ENCODE measurements at regions not wholly inside any gene's neighbourhood (a gene's known extent, or its start where the extent isn't known, plus 50 kb on each side); places are given as distances from the start of the nearest gene placed in this dataset.

DNA sequence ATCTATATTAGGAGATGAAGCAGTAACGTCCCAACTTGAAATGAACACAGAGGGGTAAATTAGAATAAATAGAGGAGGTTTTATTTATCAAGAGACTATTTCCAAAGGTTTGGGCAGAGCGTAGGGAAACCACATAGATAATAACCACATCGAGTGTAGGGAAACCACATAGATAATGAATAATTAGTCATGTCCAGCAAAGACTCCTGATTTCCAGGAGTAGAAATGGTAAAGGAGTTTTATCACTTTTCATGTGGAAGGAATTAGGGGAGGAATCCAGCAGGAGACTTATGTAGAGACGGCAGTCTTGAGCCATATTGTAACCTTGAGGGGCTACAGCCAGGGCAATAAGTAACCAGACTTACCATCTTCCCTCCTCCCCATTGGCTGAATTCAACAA is 136.3 kb upstream of the CSNK1A1L start:
- no peak for DNase-seq
- no peaks in the 10 kb centered on the region for H3K4me1 ChIP-seq
- WGBS, 2 donors, result 80 to 87% methylated on average over 4 of the region's 4 CpGs
- no peak overlapping the region for H3K27ac ChIP-seq
- no peaks in the 10 kb centered on the region for H3K27me3 ChIP-seq
- intact Hi-C loops (cut with DNase I), result no loop called here
- H3K9me3 ChIP-seq, result no peaks in the 10 kb centered on the region
- no peaks in the 10 kb centered on the region for H3K36me3 ChIP-seq
- no peak overlapping the region for H3K4me3 ChIP-seq
- TF ChIP-seq EP300 (IDR thresholded peaks at IDR 0.05) (no peak), POLR2AphosphoS5 (IDR thresholded peaks at IDR 0.05) (no peak), POLR2A (IDR thresholded peaks at IDR 0.05) (no peak)
- TF ChIP-seq, protein P1, sequence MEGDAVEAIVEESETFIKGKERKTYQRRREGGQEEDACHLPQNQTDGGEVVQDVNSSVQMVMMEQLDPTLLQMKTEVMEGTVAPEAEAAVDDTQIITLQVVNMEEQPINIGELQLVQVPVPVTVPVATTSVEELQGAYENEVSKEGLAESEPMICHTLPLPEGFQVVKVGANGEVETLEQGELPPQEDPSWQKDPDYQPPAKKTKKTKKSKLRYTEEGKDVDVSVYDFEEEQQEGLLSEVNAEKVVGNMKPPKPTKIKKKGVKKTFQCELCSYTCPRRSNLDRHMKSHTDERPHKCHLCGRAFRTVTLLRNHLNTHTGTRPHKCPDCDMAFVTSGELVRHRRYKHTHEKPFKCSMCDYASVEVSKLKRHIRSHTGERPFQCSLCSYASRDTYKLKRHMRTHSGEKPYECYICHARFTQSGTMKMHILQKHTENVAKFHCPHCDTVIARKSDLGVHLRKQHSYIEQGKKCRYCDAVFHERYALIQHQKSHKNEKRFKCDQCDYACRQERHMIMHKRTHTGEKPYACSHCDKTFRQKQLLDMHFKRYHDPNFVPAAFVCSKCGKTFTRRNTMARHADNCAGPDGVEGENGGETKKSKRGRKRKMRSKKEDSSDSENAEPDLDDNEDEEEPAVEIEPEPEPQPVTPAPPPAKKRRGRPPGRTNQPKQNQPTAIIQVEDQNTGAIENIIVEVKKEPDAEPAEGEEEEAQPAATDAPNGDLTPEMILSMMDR (IDR thresholded peaks at IDR 0.05), result no peak

DNA sequence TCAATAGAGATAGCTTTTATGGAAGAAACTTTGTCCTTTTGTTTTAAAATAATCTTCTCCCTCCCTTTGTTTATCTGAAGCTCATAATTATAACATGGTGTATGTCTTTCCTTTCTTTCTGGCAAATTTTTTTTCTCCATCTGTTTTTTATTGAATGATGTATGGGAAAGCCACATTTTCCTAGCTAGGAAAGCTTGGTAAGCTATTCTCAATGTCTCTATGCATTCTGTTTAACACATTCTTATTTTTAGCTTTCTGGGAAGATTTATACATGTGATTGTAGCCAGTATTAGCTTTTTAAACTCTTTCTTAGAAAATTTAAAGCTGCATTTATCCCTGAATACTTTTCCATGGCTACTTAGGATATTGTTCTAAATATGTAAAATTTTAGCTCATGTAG is 124.9 kb upstream of the CSNK1A1L start:
- Histone ChIP-seq H3K9me3 (peaks cover 0 to 5% (median 2%) of the 10 kb centered on the region in 4 donors), H3K27me3 (no peaks in the 10 kb centered on the region), H3K36me3 (no peaks in the 10 kb centered on the region), H3K27ac (no peak overlapping the region), H3K4me3 (no peak overlapping the region), H3K4me1 (no peaks in the 10 kb centered on the region)
- TF ChIP-seq EP300 (IDR thresholded peaks at IDR 0.05), result no peak
- TF ChIP-seq POLR2A (IDR thresholded peaks at IDR 0.05), result no peak
- TF ChIP-seq POLR2AphosphoS5 (IDR thresholded peaks at IDR 0.05), result no peak
- TF ChIP-seq, protein P1 (IDR thresholded peaks at IDR 0.05), result no peak
- DNase-seq, result no peak
- intact Hi-C loops (cut with DNase I), result no loop called here

DNA sequence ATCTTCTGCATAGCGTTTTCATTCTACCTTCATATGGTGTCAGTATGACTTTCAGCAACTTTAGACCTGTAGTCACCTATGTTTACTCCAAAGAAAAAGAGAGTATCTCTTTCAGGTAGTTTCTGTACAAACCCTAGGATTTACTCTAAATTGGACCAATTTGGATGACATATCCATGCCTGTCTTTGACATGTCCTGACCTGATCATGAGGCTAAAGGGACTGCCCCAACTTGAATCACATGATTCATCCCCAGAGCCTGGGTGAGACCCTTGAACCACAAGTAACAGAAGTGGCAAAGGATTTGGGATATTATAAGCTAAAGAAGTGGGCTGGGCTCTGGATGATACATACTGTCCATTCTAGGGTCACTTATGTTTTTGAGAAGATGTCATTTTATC is 124.5 kb upstream of the CSNK1A1L start:
- Histone ChIP-seq H3K9me3 (peaks cover 0 to 5% (median 2%) of the 10 kb centered on the region in 4 donors), H3K36me3 (no peaks in the 10 kb centered on the region), H3K27me3 (no peaks in the 10 kb centered on the region), H3K4me3 (no peak overlapping the region), H3K27ac (no peak overlapping the region), H3K4me1 (no peaks in the 10 kb centered on the region)
- 0% methylated on average over 1 of the region's 1 CpG for WGBS, 2 donors
- intact Hi-C loops (cut with DNase I), result no loop called here
- no peak for TF ChIP-seq EP300 (IDR thresholded peaks at IDR 0.05)
- TF ChIP-seq POLR2A (IDR thresholded peaks at IDR 0.05), result no peak
- TF ChIP-seq, protein P1 (IDR thresholded peaks at IDR 0.05), result no peak
- TF ChIP-seq POLR2AphosphoS5 (IDR thresholded peaks at IDR 0.05), result no peak
- no peak for DNase-seq

DNA sequence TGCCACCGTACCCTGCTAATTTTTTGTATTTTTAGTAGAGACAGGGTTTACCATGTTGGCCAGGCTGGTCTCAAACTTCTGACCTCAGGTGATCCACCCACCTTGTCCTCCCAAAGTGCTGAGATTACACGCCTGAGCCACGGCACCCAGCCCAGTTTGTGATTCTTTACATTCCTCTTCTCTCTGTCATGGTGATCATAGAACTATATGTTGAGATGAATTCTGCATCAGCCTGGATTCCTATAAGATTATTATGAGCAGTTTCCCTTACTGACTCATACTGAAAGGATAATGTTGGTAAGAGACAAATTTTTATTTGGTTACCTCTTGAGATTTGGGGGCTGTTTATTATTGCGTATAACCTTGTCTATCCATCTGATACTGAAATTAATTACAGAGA is 121.5 kb upstream of the CSNK1A1L start:
- H3K27me3 ChIP-seq, result no peaks in the 10 kb centered on the region
- no peak for DNase-seq
- WGBS, 2 donors, result 91 to 92% methylated on average over 4 of the region's 4 CpGs
- H3K9me3 ChIP-seq, result peaks cover 0 to 2% (median 0%) of the 10 kb centered on the region in 4 donors
- no peaks in the 10 kb centered on the region for H3K36me3 ChIP-seq
- H3K27ac ChIP-seq, result no peak overlapping the region
- no peaks in the 10 kb centered on the region for H3K4me1 ChIP-seq
- TF ChIP-seq POLR2A (IDR thresholded peaks at IDR 0.05) (no peak), EP300 (IDR thresholded peaks at IDR 0.05) (no peak), POLR2AphosphoS5 (IDR thresholded peaks at IDR 0.05) (no peak)
- TF ChIP-seq, protein P1 (IDR thresholded peaks at IDR 0.05), result no peak
- intact Hi-C loops (cut with DNase I), result no loop called here
- H3K4me3 ChIP-seq, result no peak overlapping the region

DNA sequence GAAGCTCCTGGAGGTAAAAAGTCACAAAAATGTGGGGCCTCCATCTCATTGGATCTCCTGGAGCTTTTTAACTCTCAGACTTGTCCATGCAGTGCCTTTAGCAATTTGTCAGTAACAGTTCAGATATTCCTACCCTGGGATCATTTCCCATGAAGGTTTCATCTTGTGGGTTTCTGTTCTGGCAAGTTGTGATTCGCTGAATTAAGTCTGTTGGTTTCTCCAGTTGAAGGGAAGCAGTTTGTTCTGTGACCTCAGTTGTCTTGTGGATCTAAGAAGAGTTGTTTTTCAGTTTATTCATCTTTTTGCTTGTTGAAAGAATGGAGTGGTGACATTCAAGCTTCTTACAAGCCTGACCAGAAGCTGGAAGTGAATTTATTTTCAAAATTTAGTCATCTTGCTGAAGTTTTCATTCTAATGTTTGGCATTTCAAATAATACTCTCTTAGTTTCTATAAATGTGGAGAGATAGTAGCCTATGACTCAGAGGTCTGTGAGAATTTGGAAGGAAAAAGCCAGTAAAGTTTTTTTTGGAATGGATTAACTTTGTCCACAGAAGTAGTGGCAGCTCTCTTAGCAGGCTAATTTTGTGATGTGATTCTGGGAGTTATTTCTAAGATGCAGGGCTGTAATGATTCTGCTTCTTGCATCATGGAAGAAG is 120.1 kb upstream of the CSNK1A1L start:
- 44 to 68% methylated on average over 1 of the region's 1 CpG for WGBS, 2 donors
- intact Hi-C loops (cut with DNase I), result no loop called here

More for the DNA sequence above, 120.1 kb upstream of the CSNK1A1L start:
- no peaks in the 10 kb centered on the region for H3K27me3 ChIP-seq
- peaks cover 0 to 2% (median 0%) of the 10 kb centered on the region in 4 donors for H3K9me3 ChIP-seq
- no peak for DNase-seq
- H3K27ac ChIP-seq, result no peak overlapping the region
- no peaks in the 10 kb centered on the region for H3K4me1 ChIP-seq
- TF ChIP-seq EP300 (IDR thresholded peaks at IDR 0.05) (no peak), POLR2AphosphoS5 (IDR thresholded peaks at IDR 0.05) (no peak), POLR2A (IDR thresholded peaks at IDR 0.05) (no peak)
- TF ChIP-seq, protein P1 (IDR thresholded peaks at IDR 0.05), result no peak
- no peak overlapping the region for H3K4me3 ChIP-seq
- no peaks in the 10 kb centered on the region for H3K36me3 ChIP-seq

All from sigmoid colon (tissue), 6 donors.